IMR-90 (cell line): ENCODE measurements at regions not wholly inside any gene's neighbourhood (a gene's known extent, or its start where the extent isn't known, plus 50 kb on each side); places are given as distances from the start of the nearest gene placed in this dataset.

Experiments
- ATAC-seq: fragments of 200-7000 bp; cut with Tn5 transposase; 2 replicates; pipeline ENCODE4 v1.9.1; 2020; ENCODE audit warnings: low read depth, mild to moderate bottlenecking, moderate library complexity
- BruUV-seq: library from RNA; stranded (reverse); fragments of 400-500 nt; replicated peaks from 2 replicates; lab custom pipeline; 2021; lab: Mats Ljungman, UMichigan
- CTCF ChIA-PET: fragments of 300-600 bp; formaldehyde crosslinking; extraction: SDS; loops from one replicate; lab custom pipeline; 2021; ENCODE audit warnings: antibody characterized with exemption; lab: Yijun Ruan, JAX
- POLR2A ChIA-PET: fragments of 300-600 bp; sonication (Branson Sonifier 250); formaldehyde crosslinking; loops from one replicate; lab custom pipeline; 2022; ENCODE audit warnings: antibody characterized with exemption; ENCODE audit not compliant: unreplicated experiment; lab: Charles Lee
- DNase-seq: peaks from one replicate; pipeline ENCODE4 v3.0.0; 2013
- H2AFZ ChIP-seq: replicated peaks from 2 replicates; pipeline ENCODE3; 2013; ENCODE audit warnings: low read length, mild to moderate bottlenecking; ENCODE audit not compliant: poor library complexity
- H2AK5ac ChIP-seq: 2 replicates; pipeline ENCODE4 v1.6.1; 2013; ENCODE audit warnings: low read depth, low read length, inconsistent platforms
- H2AK9ac ChIP-seq: replicated peaks from 2 replicates; pipeline ENCODE3; 2013; ENCODE audit warnings: mild to moderate bottlenecking, low read depth, low read length, moderate library complexity; ENCODE audit not compliant: poor library complexity
- H2BK120ac ChIP-seq: 2 replicates; pipeline ENCODE4 v1.6.1; 2013; ENCODE audit warnings: low read depth, low read length, inconsistent platforms
- H2BK15ac ChIP-seq: 3 replicates; pipeline ENCODE4 v1.6.1; 2013; ENCODE audit warnings: low read depth, low read length, inconsistent platforms
- H2BK20ac ChIP-seq: 2 replicates; pipeline ENCODE4 v1.6.1; 2013; ENCODE audit warnings: low read depth, mild to moderate bottlenecking, inconsistent platforms, low read length, moderate library complexity
- H2BK5ac ChIP-seq: 2 replicates; pipeline ENCODE4 v1.6.1; 2013; ENCODE audit warnings: mild to moderate bottlenecking, low read depth, low read length, inconsistent platforms; ENCODE audit not compliant: poor library complexity, severe bottlenecking
- H3K14ac ChIP-seq: replicated peaks from 2 replicates; pipeline ENCODE4 v1.6.1; 2013; ENCODE audit warnings: low read depth, low read length, inconsistent platforms
- H3K18ac ChIP-seq: 2 replicates; pipeline ENCODE4 v1.6.1; 2013; ENCODE audit warnings: low read depth, low read length, control low read depth
- H3K23ac ChIP-seq: 2 replicates; pipeline ENCODE4 v1.6.1; 2013; ENCODE audit warnings: low read depth, low read length, inconsistent platforms
- H3K27ac ChIP-seq: 2 replicates; pipeline ENCODE4 v1.5.1; 2013; ENCODE audit warnings: mild to moderate bottlenecking, control low read depth, low read length; ENCODE audit not compliant: insufficient read depth
- H3K27me3 ChIP-seq: 2 replicates; pipeline ENCODE4 v1.6.1; 2013; ENCODE audit warnings: low read length; ENCODE audit not compliant: control insufficient read depth, insufficient read depth
- H3K36me3 ChIP-seq: 2 replicates; pipeline ENCODE4 v1.6.1; 2013; ENCODE audit warnings: low read length, mixed read lengths; ENCODE audit not compliant: control insufficient read depth, insufficient read depth
- H3K4ac ChIP-seq: 2 replicates; pipeline ENCODE4 v1.6.1; 2013; ENCODE audit warnings: low read depth, low read length, inconsistent platforms
- H3K4me1 ChIP-seq: 2 replicates; pipeline ENCODE4 v1.6.1; 2013; ENCODE audit warnings: low read length, mixed read lengths; ENCODE audit not compliant: control insufficient read depth, insufficient read depth
- H3K4me2 ChIP-seq: 2 replicates; pipeline ENCODE4 v1.6.1; 2013; ENCODE audit warnings: low read depth, mild to moderate bottlenecking, control low read depth, low read length, moderate library complexity
- H3K4me3 ChIP-seq: 2 replicates; pipeline ENCODE4 v1.5.1; 2013; ENCODE audit warnings: low read depth, mild to moderate bottlenecking, control low read depth, low read length, moderate library complexity; ENCODE audit not compliant: insufficient read depth
- H3K56ac ChIP-seq: 2 replicates; pipeline ENCODE4 v1.6.1; 2013; ENCODE audit warnings: low read length, inconsistent platforms; ENCODE audit not compliant: insufficient read depth; ENCODE audit errors: extremely low read depth
- H3K79me1 ChIP-seq, 2 experiments: 2 replicates each; pipeline ENCODE4 v1.6.1; 2013; ENCODE audit warnings: low read length in 2 of 2, inconsistent platforms in 1 of 2, low read depth in 1 of 2
- H3K9ac ChIP-seq: 2 replicates; pipeline ENCODE4 v1.6.1; 2013; ENCODE audit warnings: low read depth, low read length, control low read depth
- H3K9me1 ChIP-seq: 2 replicates; pipeline ENCODE4 v1.6.1; 2013; ENCODE audit warnings: low read length, inconsistent platforms; ENCODE audit not compliant: insufficient read depth
- H3K9me3 ChIP-seq: 2 replicates; pipeline ENCODE4 v1.6.1; 2013; ENCODE audit warnings: low read length; ENCODE audit not compliant: control insufficient read depth, insufficient read depth
- H4K20me1 ChIP-seq: 2 replicates; pipeline ENCODE4 v1.6.1; 2013; ENCODE audit warnings: low read length, inconsistent platforms; ENCODE audit not compliant: insufficient read depth
- H4K5ac ChIP-seq: 2 replicates; pipeline ENCODE4 v1.6.1; 2013; ENCODE audit warnings: mild to moderate bottlenecking, low read depth, low read length, control low read depth
- H4K8ac ChIP-seq, 2 experiments: 2 replicates each; pipeline ENCODE4 v1.6.1; 2013; ENCODE audit warnings: low read depth in 2 of 2, low read length in 2 of 2, control low read depth in 1 of 2, inconsistent platforms in 1 of 2
- H4K91ac ChIP-seq: 2 replicates; pipeline ENCODE4 v1.6.1; 2013; ENCODE audit warnings: low read depth, low read length, inconsistent platforms; ENCODE audit not compliant: insufficient read depth
- BHLHE40 ChIP-seq: fragments of 150-350 bp; IDR thresholded peaks from 2 replicates; pipeline ENCODE4 v1.6.1; 2016; ENCODE audit warnings: mild to moderate bottlenecking, low read depth, low read length
- CEBPB ChIP-seq: IDR thresholded peaks from 2 replicates; pipeline ENCODE4 v1.6.1; 2012; ENCODE audit warnings: low read depth, low read length, improper control_type of control experiment
- MAFK ChIP-seq: IDR thresholded peaks from 2 replicates; pipeline ENCODE4 v1.6.1; 2012; ENCODE audit warnings: low read depth, low read length, improper control_type of control experiment
- WGBS, 2 experiments: methylation state at CpG; one replicate each; pipeline versions ENCODE4 v1.1.5 to v1.1.7; 2013; ENCODE audit warnings: missing lambda C conversion rate in 2 of 2; ENCODE audit not compliant: insufficient read length in 1 of 2; ENCODE audit errors: extremely low coverage in 2 of 2; 5-methylcytosine and 5-hydroxymethylcytosine counted together
- dilution Hi-C: fragments of 300-500 bp; cut with HindIII; formaldehyde crosslinking; loops from one replicate; pipeline ENCODE4 v1.14.3; 2018; ENCODE audit warnings: low sequenced_read_pairs; ENCODE audit not compliant: unreplicated experiment
- in situ Hi-C: fragments of 300-500 bp; cut with MboI; formaldehyde crosslinking; loops from 3 replicates; pipeline ENCODE4 v1.14.3; 2019; ENCODE audit warnings: low sequenced_read_pairs, inconsistent platforms, mixed read lengths
- intact Hi-C: fragments of 100-400 bp; cut with micrococcal nuclease; formaldehyde crosslinking; loops from 2 replicates; pipeline ENCODE4 v1.10.0; 2022

DNA sequence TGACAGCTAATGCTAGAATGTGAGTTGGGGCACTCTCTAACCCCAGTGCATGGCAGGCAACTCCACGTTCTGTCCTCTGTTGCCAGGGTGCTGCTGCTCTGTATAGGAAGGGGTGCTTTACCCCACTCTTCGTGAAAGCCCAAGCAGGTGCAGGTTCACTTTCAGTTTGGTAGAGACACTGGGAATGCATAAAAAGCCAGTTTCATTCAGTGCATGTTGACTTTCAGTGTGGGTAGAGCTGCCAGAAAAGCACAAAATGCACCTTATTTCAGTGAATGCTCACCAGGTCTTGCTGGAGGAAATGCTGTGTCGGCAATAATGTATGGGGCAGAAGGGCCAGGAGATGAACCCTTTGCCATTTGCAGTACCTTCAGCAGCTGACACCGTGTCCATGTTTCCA, 62.1 kb upstream of the ADGRB3 start:
- no peak for ATAC-seq

More for the DNA sequence above, 62.1 kb upstream of the ADGRB3 start:
- Histone ChIP-seq H2BK120ac (no peak overlapping the region), H4K91ac (no peak overlapping the region), H3K4me2 (no peak overlapping the region), H3K18ac (no peak overlapping the region), H3K9me3 (peaks cover 5% of the 10 kb centered on the region), H2AK5ac (no peak overlapping the region), H3K27ac (no peak overlapping the region), H3K4me3 (no peak overlapping the region), H2BK20ac (no peak overlapping the region), H3K14ac (no peak overlapping the region), H4K5ac (no peak overlapping the region), H4K20me1 (no peaks in the 10 kb centered on the region), H2BK15ac (no peak overlapping the region), H2AFZ (no peak overlapping the region), H4K8ac (no peak overlapping the region), H3K56ac (no peak overlapping the region), H3K4me1 (no peaks in the 10 kb centered on the region), H3K79me1 (no peaks in the 10 kb centered on the region), H3K9me1 (no peaks in the 10 kb centered on the region), H3K27me3 (no peaks in the 10 kb centered on the region), H2BK5ac (no peak overlapping the region), H3K23ac (no peak overlapping the region), H3K36me3 (no peaks in the 10 kb centered on the region), H2AK9ac (no peak overlapping the region), H3K9ac (no peak overlapping the region), H3K4ac (no peak overlapping the region)
- no TSS peak for BruUV-seq
- POLR2A ChIA-PET: no interaction called here
- TF ChIP-seq CEBPB (no peak), MAFK (peak; percentile 90), BHLHE40 (no peak)
- in situ Hi-C loops: no loop called here
- whole genome bisulfite sequencing, 2 experiments: 80% methylated on average over 1 of the region's 4 CpGs; no CpG with 5 or more reads in 1 of the 2 experiments
- CTCF ChIA-PET: no interaction called here
- intact Hi-C loops: no loop called here
- dilution Hi-C loops: no loop called here
- DNase-seq: no peak
